HEK293 (cell line): ENCODE measurements at regions not wholly inside any gene's neighbourhood (a gene's known extent, or its start where the extent isn't known, plus 50 kb on each side); places are given as distances from the start of the nearest gene placed in this dataset.

Experiments
- CTCF ChIP-seq: fragments of 450-650 bp; formaldehyde crosslinking; IDR thresholded peaks from 2 replicates; pipeline ENCODE4 v1.5.1; 2016; ENCODE audit warnings: missing biosample characterization, missing genetic modification characterization
- EGR2 ChIP-seq: fragments of 450-650 bp; formaldehyde crosslinking; IDR thresholded peaks from 2 replicates; pipeline ENCODE4 v1.5.1; 2016; ENCODE audit warnings: low read depth, missing biosample characterization, missing genetic modification characterization
- PATZ1 ChIP-seq: fragments of 450-650 bp; formaldehyde crosslinking; IDR thresholded peaks from 2 replicates; pipeline ENCODE4 v1.5.1; 2016; ENCODE audit warnings: missing biosample characterization, missing genetic modification characterization
- REST ChIP-seq: fragments of 450-650 bp; formaldehyde crosslinking; IDR thresholded peaks from 2 replicates; pipeline ENCODE4 v1.5.1; 2016; ENCODE audit warnings: missing biosample characterization, missing genetic modification characterization
- SP2 ChIP-seq: fragments of 450-650 bp; formaldehyde crosslinking; IDR thresholded peaks from 2 replicates; pipeline ENCODE4 v1.5.1; 2016; ENCODE audit warnings: missing biosample characterization, missing genetic modification characterization
- YY1 ChIP-seq: fragments of 450-650 bp; formaldehyde crosslinking; IDR thresholded peaks from 2 replicates; pipeline ENCODE4 v1.5.1; 2018; ENCODE audit warnings: missing biosample characterization, missing genetic modification characterization
- ZBTB1 ChIP-seq: fragments of 450-650 bp; formaldehyde crosslinking; IDR thresholded peaks from 2 replicates; pipeline ENCODE4 v1.5.1; 2016; ENCODE audit warnings: missing biosample characterization, missing genetic modification characterization
- ZNF121 ChIP-seq: fragments of 450-650 bp; formaldehyde crosslinking; IDR thresholded peaks from 2 replicates; pipeline ENCODE4 v1.5.1; 2016; ENCODE audit warnings: missing biosample characterization, missing genetic modification characterization
- ZNF501 ChIP-seq: fragments of 450-650 bp; formaldehyde crosslinking; IDR thresholded peaks from 2 replicates; pipeline ENCODE4 v1.5.1; 2016; ENCODE audit warnings: missing biosample characterization, missing genetic modification characterization

- no peak for TF ChIP-seq YY1 (tag by site-specific recombination)
- TF ChIP-seq EGR2 (tag by site-specific recombination), result no peak
- TF ChIP-seq CTCF (tag by site-specific recombination), result no peak
- TF ChIP-seq SP2, result no peak
- TF ChIP-seq ZNF121 (tag by site-specific recombination), result no peak
- no peak for TF ChIP-seq ZNF501
- no peak for TF ChIP-seq PATZ1 (tag by site-specific recombination)
- no peak for TF ChIP-seq ZBTB1 (tag by site-specific recombination)
- TF ChIP-seq REST (tag by site-specific recombination), result no peak
These were observed 121.5 kb upstream of the RIPOR2 start for GRCh38 chr6:25057111-25057905.
